SK-N-SH (cell line): ENCODE measurements at regions not wholly inside any gene's neighbourhood (a gene's known extent, or its start where the extent isn't known, plus 50 kb on each side); places are given as distances from the start of the nearest gene placed in this dataset.

Experiments used
- CTCF ChIP-seq: fragments of 200-600 bp; sonication (generic); IDR thresholded peaks from 2 replicates; pipeline ENCODE4 v1.6.1; 2017; ENCODE audit warnings: antibody characterized with exemption, mild to moderate bottlenecking, moderate library complexity
- FOXM1 ChIP-seq: IDR thresholded peaks from 2 replicates; pipeline ENCODE4 v1.4.0; 2012; ENCODE audit warnings: low read depth, mild to moderate bottlenecking
- GABPA ChIP-seq: IDR thresholded peaks from 2 replicates; pipeline ENCODE4 v1.4.0; 2012; ENCODE audit warnings: low read depth, mild to moderate bottlenecking
- GATA2 ChIP-seq: sonication (generic); formaldehyde crosslinking; IDR thresholded peaks from 2 replicates; pipeline ENCODE4 v1.5.0; 2020; ENCODE audit warnings: mild to moderate bottlenecking, missing genetic modification reagents
- NRF1 ChIP-seq: IDR thresholded peaks from 2 replicates; pipeline ENCODE4 v1.6.1; 2012; ENCODE audit warnings: low read depth, mild to moderate bottlenecking, low read length
- RCOR1 ChIP-seq: fragments of 150-350 bp; IDR thresholded peaks from 2 replicates; pipeline ENCODE4 v1.6.1; 2017; ENCODE audit warnings: antibody characterized with exemption, low read length
- RFX5 ChIP-seq: IDR thresholded peaks from 2 replicates; pipeline ENCODE4 v1.6.1; 2012; ENCODE audit warnings: mild to moderate bottlenecking, improper control_type of control experiment, low read length
- RXRA ChIP-seq: IDR thresholded peaks from 2 replicates; pipeline ENCODE4 v1.4.0; 2012; ENCODE audit warnings: low read depth, mild to moderate bottlenecking, borderline replicate concordance
- SMC3 ChIP-seq: IDR thresholded peaks from 2 replicates; pipeline ENCODE4 v1.6.1; 2012; ENCODE audit warnings: low read depth, low read length, improper control_type of control experiment
- TEAD4 ChIP-seq: IDR thresholded peaks from 2 replicates; pipeline ENCODE4 v1.4.0; 2012; ENCODE audit warnings: mild to moderate bottlenecking, borderline replicate concordance; ENCODE audit not compliant: insufficient read depth
- YY1 ChIP-seq: IDR thresholded peaks from 2 replicates; pipeline ENCODE4 v1.4.0; 2012; ENCODE audit warnings: low read depth, mild to moderate bottlenecking
- TF ChIP-seq, protein P1 (sequence below): fragments of 150-350 bp; IDR thresholded peaks from 2 replicates; pipeline ENCODE4 v1.6.1; 2017; ENCODE audit warnings: antibody characterized with exemption, low read length, low read depth, borderline replicate concordance
- TF ChIP-seq, protein P2 (sequence below): IDR thresholded peaks from 2 replicates; pipeline ENCODE4; 2012
- TF ChIP-seq, protein P3 (sequence below): IDR thresholded peaks from 2 replicates; pipeline ENCODE4 v1.4.0; 2012; ENCODE audit warnings: low read depth, borderline replicate concordance

GRCh38 chr11:24356501-24356900, 140.4 kb upstream of the LUZP2 start:
- TF ChIP-seq NRF1 (no peak), CTCF (no peak), GATA2 (CRISPR knock-in tag) (no peak), SMC3 (no peak), YY1 (no peak), RXRA (no peak), RFX5 (no peak), RCOR1 (no peak), FOXM1 (no peak), TEAD4 (no peak), GABPA (no peak)
- TF ChIP-seq, protein P1, sequence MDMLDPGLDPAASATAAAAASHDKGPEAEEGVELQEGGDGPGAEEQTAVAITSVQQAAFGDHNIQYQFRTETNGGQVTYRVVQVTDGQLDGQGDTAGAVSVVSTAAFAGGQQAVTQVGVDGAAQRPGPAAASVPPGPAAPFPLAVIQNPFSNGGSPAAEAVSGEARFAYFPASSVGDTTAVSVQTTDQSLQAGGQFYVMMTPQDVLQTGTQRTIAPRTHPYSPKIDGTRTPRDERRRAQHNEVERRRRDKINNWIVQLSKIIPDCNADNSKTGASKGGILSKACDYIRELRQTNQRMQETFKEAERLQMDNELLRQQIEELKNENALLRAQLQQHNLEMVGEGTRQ: no peak
- TF ChIP-seq, protein P2, sequence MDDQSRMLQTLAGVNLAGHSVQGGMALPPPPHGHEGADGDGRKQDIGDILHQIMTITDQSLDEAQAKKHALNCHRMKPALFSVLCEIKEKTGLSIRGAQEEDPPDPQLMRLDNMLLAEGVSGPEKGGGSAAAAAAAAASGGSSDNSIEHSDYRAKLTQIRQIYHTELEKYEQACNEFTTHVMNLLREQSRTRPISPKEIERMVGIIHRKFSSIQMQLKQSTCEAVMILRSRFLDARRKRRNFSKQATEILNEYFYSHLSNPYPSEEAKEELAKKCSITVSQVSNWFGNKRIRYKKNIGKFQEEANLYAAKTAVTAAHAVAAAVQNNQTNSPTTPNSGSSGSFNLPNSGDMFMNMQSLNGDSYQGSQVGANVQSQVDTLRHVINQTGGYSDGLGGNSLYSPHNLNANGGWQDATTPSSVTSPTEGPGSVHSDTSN: no peak
- TF ChIP-seq, protein P3, sequence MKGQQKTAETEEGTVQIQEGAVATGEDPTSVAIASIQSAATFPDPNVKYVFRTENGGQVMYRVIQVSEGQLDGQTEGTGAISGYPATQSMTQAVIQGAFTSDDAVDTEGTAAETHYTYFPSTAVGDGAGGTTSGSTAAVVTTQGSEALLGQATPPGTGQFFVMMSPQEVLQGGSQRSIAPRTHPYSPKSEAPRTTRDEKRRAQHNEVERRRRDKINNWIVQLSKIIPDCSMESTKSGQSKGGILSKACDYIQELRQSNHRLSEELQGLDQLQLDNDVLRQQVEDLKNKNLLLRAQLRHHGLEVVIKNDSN: no peak
